Endothelial cell of umbilical vein (primary cell): ENCODE measurements at regions not wholly inside any gene's neighbourhood (a gene's known extent, or its start where the extent isn't known, plus 50 kb on each side); places are given as distances from the start of the nearest gene placed in this dataset.

Experiments
- GATA2 ChIP-seq: IDR thresholded peaks from 2 replicates; pipeline ENCODE4 v1.7.0; 2011; ENCODE audit warnings: low read depth, mild to moderate bottlenecking, moderate library complexity, mixed read lengths, low read length; ENCODE audit not compliant: insufficient read length, insufficient read depth
- POLR2A ChIP-seq: IDR thresholded peaks from 2 replicates; pipeline ENCODE4 v1.6.1; 2012; ENCODE audit warnings: low read depth, mild to moderate bottlenecking, control low read depth, low read length

DNA sequence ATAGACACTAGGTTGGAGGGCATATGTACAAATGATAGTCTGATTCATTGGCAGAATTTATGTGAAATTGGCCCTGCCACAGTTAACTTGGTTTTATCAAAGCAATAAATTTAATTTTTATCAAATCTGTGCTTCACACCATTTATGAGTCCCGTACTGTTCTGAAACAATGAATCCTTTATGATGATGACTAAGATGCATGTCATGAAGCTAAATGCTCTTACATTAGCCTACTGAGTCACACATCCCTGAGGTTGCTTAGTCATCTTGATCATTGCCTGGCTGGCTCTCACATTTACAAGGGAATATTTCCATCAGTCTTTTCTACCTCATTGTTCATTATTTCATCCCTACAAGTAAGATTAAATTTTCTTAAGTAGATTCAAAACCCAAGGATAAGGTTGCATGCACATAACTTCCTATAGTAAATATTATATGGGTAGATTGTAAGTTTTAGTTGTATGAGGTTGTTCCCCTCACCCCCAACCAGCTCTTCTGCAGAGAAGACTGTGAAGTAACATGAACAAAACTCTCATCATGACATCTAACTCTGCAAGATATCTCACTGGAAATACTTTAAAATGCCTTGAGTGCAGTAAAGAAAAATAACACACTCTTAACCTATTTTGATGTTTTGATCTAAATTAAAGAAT lies 170.7 kb downstream of the CYB561 start:
- no peak for TF ChIP-seq POLR2A
- TF ChIP-seq GATA2: no peak
